Adipocyte (in vitro differentiated cells): ENCODE measurements at regions not wholly inside any gene's neighbourhood (a gene's known extent, or its start where the extent isn't known, plus 50 kb on each side); places are given as distances from the start of the nearest gene placed in this dataset.

Experiments used
- DNase-seq: peaks from one replicate; pipeline ENCODE4 v3.0.0-alpha.2; 2015; ENCODE audit warnings: low read depth
- H3K27me3 ChIP-seq: replicated peaks from 2 replicates; pipeline ENCODE4 v1.7.0; 2013; ENCODE audit warnings: mild to moderate bottlenecking, low read length, moderate library complexity; ENCODE audit not compliant: control insufficient read depth, insufficient read depth
- H3K36me3 ChIP-seq: 2 replicates; pipeline ENCODE4 v1.7.0; 2013; ENCODE audit warnings: low read length, mild to moderate bottlenecking, moderate library complexity; ENCODE audit not compliant: control insufficient read depth, insufficient read depth, severe bottlenecking
- H3K4me1 ChIP-seq: 2 replicates; pipeline ENCODE4 v1.7.0; 2013; ENCODE audit warnings: mild to moderate bottlenecking, low read length, moderate library complexity; ENCODE audit not compliant: control insufficient read depth, insufficient read depth
- H3K4me3 ChIP-seq: 2 replicates; pipeline ENCODE4 v1.7.0; 2013; ENCODE audit warnings: mild to moderate bottlenecking, low read length, moderate library complexity
- H3K9ac ChIP-seq: 2 replicates; pipeline ENCODE4 v1.7.0; 2013; ENCODE audit warnings: mild to moderate bottlenecking, low read length, moderate library complexity
- H3K9me3 ChIP-seq: 2 replicates; pipeline ENCODE4 v1.7.0; 2013; ENCODE audit warnings: mild to moderate bottlenecking, low read length, moderate library complexity; ENCODE audit not compliant: control insufficient read depth

- no peak overlapping the region for H3K9ac ChIP-seq
- H3K4me1 ChIP-seq, result no peaks in the 10 kb centered on the region
- no peak overlapping the region for H3K4me3 ChIP-seq
- H3K9me3 ChIP-seq, result no peaks in the 10 kb centered on the region
- no peak for DNase-seq
- H3K27me3 ChIP-seq, result no peaks in the 10 kb centered on the region
- no peaks in the 10 kb centered on the region for H3K36me3 ChIP-seq
Measured at GRCh38 chr9:86893811-86894490, 53.4 kb downstream of the GAS1 start.

GRCh38 chr9:86892576-86892975 lies 54.7 kb downstream of the GAS1 start:
- no peak overlapping the region for H3K9ac ChIP-seq
- no peaks in the 10 kb centered on the region for H3K27me3 ChIP-seq
- no peaks in the 10 kb centered on the region for H3K4me1 ChIP-seq
- no peaks in the 10 kb centered on the region for H3K36me3 ChIP-seq
- H3K9me3 ChIP-seq, result no peaks in the 10 kb centered on the region
- DNase-seq, result no peak
- H3K4me3 ChIP-seq, result no peak overlapping the region

- Histone ChIP-seq H3K9me3 (no peaks in the 10 kb centered on the region), H3K27me3 (no peaks in the 10 kb centered on the region), H3K4me1 (no peaks in the 10 kb centered on the region), H3K4me3 (no peak overlapping the region), H3K9ac (no peak overlapping the region), H3K36me3 (no peaks in the 10 kb centered on the region)
- no peak for DNase-seq
Measured at GRCh38 chr9:86891886-86892437, 55.3 kb downstream of the GAS1 start.

GRCh38 chr9:86891091-86891490 lies 56.2 kb downstream of the GAS1 start:
- peak; percentile 18 for DNase-seq
- Histone ChIP-seq H3K9ac (no peak overlapping the region), H3K36me3 (no peaks in the 10 kb centered on the region), H3K4me1 (no peaks in the 10 kb centered on the region), H3K27me3 (no peaks in the 10 kb centered on the region), H3K9me3 (no peaks in the 10 kb centered on the region), H3K4me3 (no peak overlapping the region)

GRCh38 chr9:86885232-86885631 lies 62.1 kb downstream of the GAS1 start:
- H3K4me1 ChIP-seq, result no peaks in the 10 kb centered on the region
- H3K36me3 ChIP-seq, result no peaks in the 10 kb centered on the region
- H3K9me3 ChIP-seq, result no peaks in the 10 kb centered on the region
- no peak overlapping the region for H3K9ac ChIP-seq
- no peaks in the 10 kb centered on the region for H3K27me3 ChIP-seq
- H3K4me3 ChIP-seq, result no peak overlapping the region
- DNase-seq, result no peak

GRCh38 chr9:86876621-86877196 lies 70.6 kb downstream of the GAS1 start:
- H3K4me1 ChIP-seq, result no peaks in the 10 kb centered on the region
- no peaks in the 10 kb centered on the region for H3K27me3 ChIP-seq
- H3K4me3 ChIP-seq, result no peak overlapping the region
- no peak for DNase-seq
- no peak overlapping the region for H3K9ac ChIP-seq
- H3K36me3 ChIP-seq, result no peaks in the 10 kb centered on the region
- H3K9me3 ChIP-seq, result no peaks in the 10 kb centered on the region

- H3K36me3 ChIP-seq, result no peaks in the 10 kb centered on the region
- DNase-seq, result peak; percentile 11
- no peak overlapping the region for H3K4me3 ChIP-seq
- no peaks in the 10 kb centered on the region for H3K9me3 ChIP-seq
- no peaks in the 10 kb centered on the region for H3K4me1 ChIP-seq
- H3K27me3 ChIP-seq, result no peaks in the 10 kb centered on the region
- H3K9ac ChIP-seq, result no peak overlapping the region
Measured at GRCh38 chr9:86868616-86869015, 78.7 kb downstream of the GAS1 start.

- DNase-seq, result no peak
- H3K9me3 ChIP-seq, result no peaks in the 10 kb centered on the region
- H3K9ac ChIP-seq, result no peak overlapping the region
- H3K27me3 ChIP-seq, result no peaks in the 10 kb centered on the region
- H3K4me3 ChIP-seq, result no peak overlapping the region
- no peaks in the 10 kb centered on the region for H3K36me3 ChIP-seq
- no peaks in the 10 kb centered on the region for H3K4me1 ChIP-seq
Measured at GRCh38 chr9:86867804-86868313, 79.4 kb downstream of the GAS1 start.

- no peaks in the 10 kb centered on the region for H3K4me1 ChIP-seq
- H3K9ac ChIP-seq, result no peak overlapping the region
- H3K4me3 ChIP-seq, result no peak overlapping the region
- H3K36me3 ChIP-seq, result no peaks in the 10 kb centered on the region
- no peaks in the 10 kb centered on the region for H3K27me3 ChIP-seq
- H3K9me3 ChIP-seq, result no peaks in the 10 kb centered on the region
- DNase-seq, result no peak
Measured at GRCh38 chr9:86865952-86866351, 81.4 kb downstream of the GAS1 start.

- Histone ChIP-seq H3K4me3 (no peak overlapping the region), H3K9ac (no peak overlapping the region), H3K36me3 (no peaks in the 10 kb centered on the region), H3K27me3 (no peaks in the 10 kb centered on the region), H3K4me1 (no peaks in the 10 kb centered on the region), H3K9me3 (no peaks in the 10 kb centered on the region)
- no peak for DNase-seq
Measured at GRCh38 chr9:86860006-86860405, 87.3 kb downstream of the GAS1 start.

GRCh38 chr9:86859056-86859455 lies 88.2 kb downstream of the GAS1 start:
- Histone ChIP-seq H3K4me1 (no peaks in the 10 kb centered on the region), H3K27me3 (no peaks in the 10 kb centered on the region), H3K9ac (no peak overlapping the region), H3K4me3 (no peak overlapping the region), H3K9me3 (no peaks in the 10 kb centered on the region), H3K36me3 (no peaks in the 10 kb centered on the region)
- no peak for DNase-seq
